ENCODE measurements at regions not wholly inside any gene's neighbourhood (a gene's known extent, or its start where the extent isn't known, plus 50 kb on each side); places are given as distances from the start of the nearest gene placed in this dataset.

DNA sequence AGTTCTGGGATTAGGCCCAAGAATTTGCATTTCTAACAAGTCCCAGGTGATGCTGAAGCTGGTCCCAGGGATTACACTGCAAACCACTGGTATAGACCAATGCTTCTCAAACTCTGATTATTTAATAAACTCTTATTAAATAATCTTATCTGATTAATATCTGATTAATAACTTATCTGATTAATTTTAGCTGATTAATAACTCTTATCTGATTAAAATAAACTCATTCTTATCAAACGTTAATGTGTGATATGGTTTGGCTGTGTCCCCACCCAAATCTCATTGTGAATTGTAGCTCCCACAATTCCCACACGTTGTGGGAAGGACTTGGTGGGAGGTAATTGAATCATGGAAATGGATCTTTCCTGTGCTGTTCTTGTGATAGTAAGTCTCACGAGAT is 78.6 kb upstream of the TANC2 start:
- TF ChIP-seq, protein P1, sequence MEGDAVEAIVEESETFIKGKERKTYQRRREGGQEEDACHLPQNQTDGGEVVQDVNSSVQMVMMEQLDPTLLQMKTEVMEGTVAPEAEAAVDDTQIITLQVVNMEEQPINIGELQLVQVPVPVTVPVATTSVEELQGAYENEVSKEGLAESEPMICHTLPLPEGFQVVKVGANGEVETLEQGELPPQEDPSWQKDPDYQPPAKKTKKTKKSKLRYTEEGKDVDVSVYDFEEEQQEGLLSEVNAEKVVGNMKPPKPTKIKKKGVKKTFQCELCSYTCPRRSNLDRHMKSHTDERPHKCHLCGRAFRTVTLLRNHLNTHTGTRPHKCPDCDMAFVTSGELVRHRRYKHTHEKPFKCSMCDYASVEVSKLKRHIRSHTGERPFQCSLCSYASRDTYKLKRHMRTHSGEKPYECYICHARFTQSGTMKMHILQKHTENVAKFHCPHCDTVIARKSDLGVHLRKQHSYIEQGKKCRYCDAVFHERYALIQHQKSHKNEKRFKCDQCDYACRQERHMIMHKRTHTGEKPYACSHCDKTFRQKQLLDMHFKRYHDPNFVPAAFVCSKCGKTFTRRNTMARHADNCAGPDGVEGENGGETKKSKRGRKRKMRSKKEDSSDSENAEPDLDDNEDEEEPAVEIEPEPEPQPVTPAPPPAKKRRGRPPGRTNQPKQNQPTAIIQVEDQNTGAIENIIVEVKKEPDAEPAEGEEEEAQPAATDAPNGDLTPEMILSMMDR (IDR thresholded peaks at IDR 0.05): no peak
- TF ChIP-seq, protein P2, sequence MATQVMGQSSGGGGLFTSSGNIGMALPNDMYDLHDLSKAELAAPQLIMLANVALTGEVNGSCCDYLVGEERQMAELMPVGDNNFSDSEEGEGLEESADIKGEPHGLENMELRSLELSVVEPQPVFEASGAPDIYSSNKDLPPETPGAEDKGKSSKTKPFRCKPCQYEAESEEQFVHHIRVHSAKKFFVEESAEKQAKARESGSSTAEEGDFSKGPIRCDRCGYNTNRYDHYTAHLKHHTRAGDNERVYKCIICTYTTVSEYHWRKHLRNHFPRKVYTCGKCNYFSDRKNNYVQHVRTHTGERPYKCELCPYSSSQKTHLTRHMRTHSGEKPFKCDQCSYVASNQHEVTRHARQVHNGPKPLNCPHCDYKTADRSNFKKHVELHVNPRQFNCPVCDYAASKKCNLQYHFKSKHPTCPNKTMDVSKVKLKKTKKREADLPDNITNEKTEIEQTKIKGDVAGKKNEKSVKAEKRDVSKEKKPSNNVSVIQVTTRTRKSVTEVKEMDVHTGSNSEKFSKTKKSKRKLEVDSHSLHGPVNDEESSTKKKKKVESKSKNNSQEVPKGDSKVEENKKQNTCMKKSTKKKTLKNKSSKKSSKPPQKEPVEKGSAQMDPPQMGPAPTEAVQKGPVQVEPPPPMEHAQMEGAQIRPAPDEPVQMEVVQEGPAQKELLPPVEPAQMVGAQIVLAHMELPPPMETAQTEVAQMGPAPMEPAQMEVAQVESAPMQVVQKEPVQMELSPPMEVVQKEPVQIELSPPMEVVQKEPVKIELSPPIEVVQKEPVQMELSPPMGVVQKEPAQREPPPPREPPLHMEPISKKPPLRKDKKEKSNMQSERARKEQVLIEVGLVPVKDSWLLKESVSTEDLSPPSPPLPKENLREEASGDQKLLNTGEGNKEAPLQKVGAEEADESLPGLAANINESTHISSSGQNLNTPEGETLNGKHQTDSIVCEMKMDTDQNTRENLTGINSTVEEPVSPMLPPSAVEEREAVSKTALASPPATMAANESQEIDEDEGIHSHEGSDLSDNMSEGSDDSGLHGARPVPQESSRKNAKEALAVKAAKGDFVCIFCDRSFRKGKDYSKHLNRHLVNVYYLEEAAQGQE (IDR thresholded peaks at IDR 0.05; ENCODE audit: insufficient read depth in 1 of 2, low read depth in 2 of 2, low read length in 1 of 2): no peak
- TF ChIP-seq SIN3A (IDR thresholded peaks at IDR 0.05; ENCODE audit: borderline replicate concordance, insufficient read depth, low read depth, low read length): no peak
- TF ChIP-seq POLR2AphosphoS5 (IDR thresholded peaks at IDR 0.05; ENCODE audit: low read depth, low read length): no peak
- no peak for TF ChIP-seq TCF7L2 (IDR thresholded peaks at IDR 0.05; ENCODE audit: low read depth, low read length)
